IMR-90 (cell line): ENCODE measurements at regions not wholly inside any gene's neighbourhood (a gene's known extent, or its start where the extent isn't known, plus 50 kb on each side); places are given as distances from the start of the nearest gene placed in this dataset.

Source experiments
- ATAC-seq: fragments of 200-7000 bp; cut with Tn5 transposase; 2 replicates; pipeline ENCODE4 v1.9.1; 2020; ENCODE audit warnings: low read depth, mild to moderate bottlenecking, moderate library complexity
- BruUV-seq: library from RNA; stranded (reverse); fragments of 400-500 nt; replicated peaks from 2 replicates; lab custom pipeline; 2021; lab: Mats Ljungman, UMichigan
- CTCF ChIA-PET: fragments of 300-600 bp; formaldehyde crosslinking; extraction: SDS; loops from one replicate; lab custom pipeline; 2021; ENCODE audit warnings: antibody characterized with exemption; lab: Yijun Ruan, JAX
- POLR2A ChIA-PET: fragments of 300-600 bp; sonication (Branson Sonifier 250); formaldehyde crosslinking; loops from one replicate; lab custom pipeline; 2022; ENCODE audit warnings: antibody characterized with exemption; ENCODE audit not compliant: unreplicated experiment; lab: Charles Lee
- DNase-seq: peaks from one replicate; pipeline ENCODE4 v3.0.0; 2013
- H2AFZ ChIP-seq: replicated peaks from 2 replicates; pipeline ENCODE3; 2013; ENCODE audit warnings: low read length, mild to moderate bottlenecking; ENCODE audit not compliant: poor library complexity
- H2AK5ac ChIP-seq: 2 replicates; pipeline ENCODE4 v1.6.1; 2013; ENCODE audit warnings: low read depth, low read length, inconsistent platforms
- H2AK9ac ChIP-seq: replicated peaks from 2 replicates; pipeline ENCODE3; 2013; ENCODE audit warnings: mild to moderate bottlenecking, low read depth, low read length, moderate library complexity; ENCODE audit not compliant: poor library complexity
- H2BK120ac ChIP-seq: 2 replicates; pipeline ENCODE4 v1.6.1; 2013; ENCODE audit warnings: low read depth, low read length, inconsistent platforms
- H2BK15ac ChIP-seq: 3 replicates; pipeline ENCODE4 v1.6.1; 2013; ENCODE audit warnings: low read depth, low read length, inconsistent platforms
- H2BK20ac ChIP-seq: 2 replicates; pipeline ENCODE4 v1.6.1; 2013; ENCODE audit warnings: low read depth, mild to moderate bottlenecking, inconsistent platforms, low read length, moderate library complexity
- H2BK5ac ChIP-seq: 2 replicates; pipeline ENCODE4 v1.6.1; 2013; ENCODE audit warnings: mild to moderate bottlenecking, low read depth, low read length, inconsistent platforms; ENCODE audit not compliant: poor library complexity, severe bottlenecking
- H3K14ac ChIP-seq: replicated peaks from 2 replicates; pipeline ENCODE4 v1.6.1; 2013; ENCODE audit warnings: low read depth, low read length, inconsistent platforms
- H3K18ac ChIP-seq: 2 replicates; pipeline ENCODE4 v1.6.1; 2013; ENCODE audit warnings: low read depth, low read length, control low read depth
- H3K23ac ChIP-seq: 2 replicates; pipeline ENCODE4 v1.6.1; 2013; ENCODE audit warnings: low read depth, low read length, inconsistent platforms
- H3K27ac ChIP-seq: 2 replicates; pipeline ENCODE4 v1.5.1; 2013; ENCODE audit warnings: mild to moderate bottlenecking, control low read depth, low read length; ENCODE audit not compliant: insufficient read depth
- H3K27me3 ChIP-seq: 2 replicates; pipeline ENCODE4 v1.6.1; 2013; ENCODE audit warnings: low read length; ENCODE audit not compliant: control insufficient read depth, insufficient read depth
- H3K36me3 ChIP-seq: 2 replicates; pipeline ENCODE4 v1.6.1; 2013; ENCODE audit warnings: low read length, mixed read lengths; ENCODE audit not compliant: control insufficient read depth, insufficient read depth
- H3K4ac ChIP-seq: 2 replicates; pipeline ENCODE4 v1.6.1; 2013; ENCODE audit warnings: low read depth, low read length, inconsistent platforms
- H3K4me1 ChIP-seq: 2 replicates; pipeline ENCODE4 v1.6.1; 2013; ENCODE audit warnings: low read length, mixed read lengths; ENCODE audit not compliant: control insufficient read depth, insufficient read depth
- H3K4me2 ChIP-seq: 2 replicates; pipeline ENCODE4 v1.6.1; 2013; ENCODE audit warnings: low read depth, mild to moderate bottlenecking, control low read depth, low read length, moderate library complexity
- H3K4me3 ChIP-seq: 2 replicates; pipeline ENCODE4 v1.5.1; 2013; ENCODE audit warnings: low read depth, mild to moderate bottlenecking, control low read depth, low read length, moderate library complexity; ENCODE audit not compliant: insufficient read depth
- H3K56ac ChIP-seq: 2 replicates; pipeline ENCODE4 v1.6.1; 2013; ENCODE audit warnings: low read length, inconsistent platforms; ENCODE audit not compliant: insufficient read depth; ENCODE audit errors: extremely low read depth
- H3K79me1 ChIP-seq, 2 experiments: 2 replicates each; pipeline ENCODE4 v1.6.1; 2013; ENCODE audit warnings: low read length in 2 of 2, inconsistent platforms in 1 of 2, low read depth in 1 of 2
- H3K9ac ChIP-seq: 2 replicates; pipeline ENCODE4 v1.6.1; 2013; ENCODE audit warnings: low read depth, low read length, control low read depth
- H3K9me1 ChIP-seq: 2 replicates; pipeline ENCODE4 v1.6.1; 2013; ENCODE audit warnings: low read length, inconsistent platforms; ENCODE audit not compliant: insufficient read depth
- H3K9me3 ChIP-seq: 2 replicates; pipeline ENCODE4 v1.6.1; 2013; ENCODE audit warnings: low read length; ENCODE audit not compliant: control insufficient read depth, insufficient read depth
- H4K20me1 ChIP-seq: 2 replicates; pipeline ENCODE4 v1.6.1; 2013; ENCODE audit warnings: low read length, inconsistent platforms; ENCODE audit not compliant: insufficient read depth
- H4K5ac ChIP-seq: 2 replicates; pipeline ENCODE4 v1.6.1; 2013; ENCODE audit warnings: mild to moderate bottlenecking, low read depth, low read length, control low read depth
- H4K8ac ChIP-seq, 2 experiments: 2 replicates each; pipeline ENCODE4 v1.6.1; 2013; ENCODE audit warnings: low read depth in 2 of 2, low read length in 2 of 2, control low read depth in 1 of 2, inconsistent platforms in 1 of 2
- H4K91ac ChIP-seq: 2 replicates; pipeline ENCODE4 v1.6.1; 2013; ENCODE audit warnings: low read depth, low read length, inconsistent platforms; ENCODE audit not compliant: insufficient read depth
- BHLHE40 ChIP-seq: fragments of 150-350 bp; IDR thresholded peaks from 2 replicates; pipeline ENCODE4 v1.6.1; 2016; ENCODE audit warnings: mild to moderate bottlenecking, low read depth, low read length
- CEBPB ChIP-seq: IDR thresholded peaks from 2 replicates; pipeline ENCODE4 v1.6.1; 2012; ENCODE audit warnings: low read depth, low read length, improper control_type of control experiment
- CHD1 ChIP-seq: IDR thresholded peaks from 2 replicates; pipeline ENCODE4 v1.6.1; 2012; ENCODE audit warnings: low read depth, low read length, improper control_type of control experiment
- CTCF ChIP-seq: conservative IDR thresholded peaks from 2 replicates; pipeline ENCODE4 v1.5.1; 2012; ENCODE audit warnings: mild to moderate bottlenecking, low read depth, low read length, improper control_type of control experiment
- ELK1 ChIP-seq: fragments of 150-350 bp; IDR thresholded peaks from 2 replicates; pipeline ENCODE4 v1.6.1; 2016; ENCODE audit warnings: low read depth, mild to moderate bottlenecking, low read length, moderate library complexity, borderline replicate concordance
- FOS ChIP-seq: fragments of 150-350 bp; IDR thresholded peaks from 2 replicates; pipeline ENCODE4 v1.6.1; 2016; ENCODE audit warnings: low read depth, low read length
- MAFK ChIP-seq: IDR thresholded peaks from 2 replicates; pipeline ENCODE4 v1.6.1; 2012; ENCODE audit warnings: low read depth, low read length, improper control_type of control experiment
- MAZ ChIP-seq: IDR thresholded peaks from 2 replicates; pipeline ENCODE4 v1.6.1; 2012; ENCODE audit warnings: low read depth, mild to moderate bottlenecking, low read length, improper control_type of control experiment, moderate library complexity, borderline replicate concordance
- MXI1 ChIP-seq: IDR thresholded peaks from 2 replicates; pipeline ENCODE4 v1.6.1; 2012; ENCODE audit warnings: low read depth, mild to moderate bottlenecking, low read length, moderate library complexity, borderline replicate concordance
- NFE2L2 ChIP-seq: fragments of 150-350 bp; IDR thresholded peaks from 2 replicates; pipeline ENCODE4 v1.6.1; 2016; ENCODE audit warnings: low read depth, mild to moderate bottlenecking, low read length
- POLR2A ChIP-seq: IDR thresholded peaks from 2 replicates; pipeline ENCODE4 v1.6.1; 2012; ENCODE audit warnings: mild to moderate bottlenecking, low read depth, low read length
- RAD21 ChIP-seq: IDR thresholded peaks from 2 replicates; pipeline ENCODE4 v1.6.1; 2012; ENCODE audit warnings: low read length, improper control_type of control experiment
- RCOR1 ChIP-seq: IDR thresholded peaks from 2 replicates; pipeline ENCODE4 v1.6.1; 2012; ENCODE audit warnings: mild to moderate bottlenecking, low read length, improper control_type of control experiment; ENCODE audit not compliant: insufficient replicate concordance
- RFX5 ChIP-seq: IDR thresholded peaks from 2 replicates; pipeline ENCODE4 v1.8.0; 2012; ENCODE audit warnings: low read depth, mild to moderate bottlenecking, low read length, moderate library complexity
- SMC3 ChIP-seq: fragments of 150-350 bp; IDR thresholded peaks from 2 replicates; pipeline ENCODE4 v1.6.1; 2016; ENCODE audit warnings: low read depth, mild to moderate bottlenecking, antibody characterized with exemption, low read length, moderate library complexity
- USF2 ChIP-seq: fragments of 150-350 bp; IDR thresholded peaks from 2 replicates; pipeline ENCODE4 v1.6.1; 2017; ENCODE audit warnings: mild to moderate bottlenecking, antibody characterized with exemption, low read length, low read depth
- WGBS, 2 experiments: methylation state at CpG; one replicate each; pipeline versions ENCODE4 v1.1.5 to v1.1.7; 2013; ENCODE audit warnings: missing lambda C conversion rate in 2 of 2; ENCODE audit not compliant: insufficient read length in 1 of 2; ENCODE audit errors: extremely low coverage in 2 of 2; 5-methylcytosine and 5-hydroxymethylcytosine counted together
- dilution Hi-C: fragments of 300-500 bp; cut with HindIII; formaldehyde crosslinking; loops from one replicate; pipeline ENCODE4 v1.14.3; 2018; ENCODE audit warnings: low sequenced_read_pairs; ENCODE audit not compliant: unreplicated experiment
- in situ Hi-C: fragments of 300-500 bp; cut with MboI; formaldehyde crosslinking; loops from 3 replicates; pipeline ENCODE4 v1.14.3; 2019; ENCODE audit warnings: low sequenced_read_pairs, inconsistent platforms, mixed read lengths
- intact Hi-C: fragments of 100-400 bp; cut with micrococcal nuclease; formaldehyde crosslinking; loops from 2 replicates; pipeline ENCODE4 v1.10.0; 2022

GRCh38 chr15:60126200-60126599 is 122.1 kb downstream of the FOXB1 start:
- dilution Hi-C loops (no loop called here), in situ Hi-C loops (no loop called here), intact Hi-C loops (loop anchor here (2.0 to 5.0 kb wide), 2 partner anchors 209 to 435 kb away; no protein-coding TSS in a partner anchor)
- Histone ChIP-seq H3K79me1 (no peaks in the 10 kb centered on the region), H2BK120ac (no peak overlapping the region), H3K4ac (no peak overlapping the region), H3K18ac (no peak overlapping the region), H2BK5ac (no peak overlapping the region), H2AK5ac (no peak overlapping the region), H3K14ac (no peak overlapping the region), H3K27me3 (peaks cover 10% of the 10 kb centered on the region; the same call in 1 of the 2 replicates), H4K5ac (no peak overlapping the region), H2AFZ (no peak overlapping the region), H3K9me3 (no peaks in the 10 kb centered on the region), H3K4me1 (no peaks in the 10 kb centered on the region), H3K4me3 (no peak overlapping the region), H3K4me2 (no peak overlapping the region), H4K20me1 (no peaks in the 10 kb centered on the region), H2AK9ac (no peak overlapping the region), H2BK20ac (no peak overlapping the region), H4K8ac (no peak overlapping the region), H3K9me1 (no peaks in the 10 kb centered on the region), H3K27ac (no peak overlapping the region), H3K9ac (no peak overlapping the region), H4K91ac (no peak overlapping the region), H3K36me3 (no peaks in the 10 kb centered on the region), H3K56ac (no peak overlapping the region), H3K23ac (no peak overlapping the region), H2BK15ac (no peak overlapping the region)
- TF ChIP-seq USF2 (no peak), SMC3 (no peak), FOS (no peak), RCOR1 (no peak), CHD1 (no peak), POLR2A (no peak), NFE2L2 (no peak), RFX5 (no peak), CEBPB (no peak), RAD21 (no peak), BHLHE40 (no peak), MXI1 (no peak), CTCF (no peak), MAFK (no peak), ELK1 (no peak), MAZ (no peak)
- CTCF ChIA-PET: no interaction called here
- BruUV-seq: no TSS peak
- no CpG with 5 or more reads among the region's 4 CpGs for WGBS, 2 experiments
- DNase-seq (no peak), ATAC-seq (no peak)
- POLR2A ChIA-PET: no interaction called here
